Astrocyte (in vitro differentiated cells and primary cell): ENCODE measurements at regions not wholly inside any gene's neighbourhood (a gene's known extent, or its start where the extent isn't known, plus 50 kb on each side); places are given as distances from the start of the nearest gene placed in this dataset.
A peak's percentile ranks its signal among the peaks of the same experiment; 100 is the strongest.

Experiments
- DNase-seq: peaks from one replicate; pipeline ENCODE4 v3.0.0-alpha.2; 2010; ENCODE audit warnings: low read depth
- FAIRE-seq: peaks from 2 replicates; lab custom pipeline; 2011; peaks lifted over from hg19 to GRCh38; lab: Jason Lieb, UNC
- H2AFZ ChIP-seq: 2 replicates; pipeline ENCODE4 v1.6.0; 2012; ENCODE audit warnings: low read depth, low read length, inconsistent platforms
- H3K27ac ChIP-seq: 2 replicates; pipeline ENCODE4 v1.5.1; 2011; ENCODE audit warnings: low read depth, low read length, inconsistent platforms
- H3K27me3 ChIP-seq: 2 replicates; pipeline ENCODE4 v1.6.0; 2011; ENCODE audit warnings: low read length, inconsistent platforms; ENCODE audit not compliant: insufficient read depth
- H3K36me3 ChIP-seq: 2 replicates; pipeline ENCODE4 v1.5.1; 2011; ENCODE audit warnings: low read length, inconsistent platforms; ENCODE audit not compliant: insufficient read depth
- H3K4me1 ChIP-seq: 2 replicates; pipeline ENCODE4 v1.5.1; 2011; ENCODE audit warnings: low read length, inconsistent platforms; ENCODE audit not compliant: insufficient read depth
- H3K4me2 ChIP-seq: 2 replicates; pipeline ENCODE4 v1.6.0; 2012; ENCODE audit warnings: low read length, inconsistent platforms
- H3K4me3 ChIP-seq: 2 replicates; pipeline ENCODE4 v1.5.1; 2011; ENCODE audit warnings: low read depth, mild to moderate bottlenecking, low read length, inconsistent platforms; ENCODE audit not compliant: insufficient read depth
- H3K79me2 ChIP-seq: 2 replicates; pipeline ENCODE4 v1.6.0; 2012; ENCODE audit warnings: mild to moderate bottlenecking, low read length, inconsistent platforms; ENCODE audit not compliant: insufficient read depth
- H3K9ac ChIP-seq: 2 replicates; pipeline ENCODE4 v1.6.0; 2012; ENCODE audit warnings: mild to moderate bottlenecking, low read length, inconsistent platforms
- H3K9me3 ChIP-seq: 2 replicates; pipeline ENCODE4 v1.5.1; 2012; ENCODE audit warnings: low read depth, mild to moderate bottlenecking, low read length, inconsistent platforms; ENCODE audit not compliant: insufficient read depth
- H4K20me1 ChIP-seq: 2 replicates; pipeline ENCODE4 v1.6.0; 2012; ENCODE audit warnings: low read length, inconsistent platforms; ENCODE audit not compliant: insufficient read depth
- H3K27ac Mint-ChIP-seq: one replicate; pipeline ENCODE4 v1.8.0; 2021; ENCODE audit warnings: mild to moderate bottlenecking, mixed read lengths; ENCODE audit not compliant: unreplicated experiment
- H3K27me3 Mint-ChIP-seq: one replicate; pipeline ENCODE4 v1.8.0; 2021; ENCODE audit warnings: low read depth, mixed read lengths; ENCODE audit not compliant: unreplicated experiment
- H3K36me3 Mint-ChIP-seq: one replicate; pipeline ENCODE4 v1.8.0; 2021; ENCODE audit warnings: low read depth, mixed read lengths; ENCODE audit not compliant: unreplicated experiment
- H3K4me1 Mint-ChIP-seq: one replicate; pipeline ENCODE4 v1.8.0; 2021; ENCODE audit warnings: low read depth, mixed read lengths; ENCODE audit not compliant: unreplicated experiment
- H3K4me3 Mint-ChIP-seq: one replicate; pipeline ENCODE4 v1.8.0; 2021; ENCODE audit warnings: mild to moderate bottlenecking, moderate library complexity, mixed read lengths; ENCODE audit not compliant: unreplicated experiment
- H3K9me3 Mint-ChIP-seq: one replicate; pipeline ENCODE4 v1.8.0; 2021; ENCODE audit warnings: mild to moderate bottlenecking, mixed read lengths; ENCODE audit not compliant: unreplicated experiment
- EZH2 ChIP-seq: IDR thresholded peaks from 2 replicates; pipeline ENCODE4 v1.6.1; 2012; ENCODE audit warnings: mild to moderate bottlenecking, low read length, inconsistent platforms; ENCODE audit not compliant: insufficient read depth
- TF ChIP-seq, protein P1 (sequence below): IDR thresholded peaks from 2 replicates; pipeline ENCODE4 v1.5.1; 2011; ENCODE audit warnings: low read depth, mild to moderate bottlenecking, inconsistent platforms, low read length, moderate library complexity; ENCODE audit not compliant: insufficient read depth

DNA sequence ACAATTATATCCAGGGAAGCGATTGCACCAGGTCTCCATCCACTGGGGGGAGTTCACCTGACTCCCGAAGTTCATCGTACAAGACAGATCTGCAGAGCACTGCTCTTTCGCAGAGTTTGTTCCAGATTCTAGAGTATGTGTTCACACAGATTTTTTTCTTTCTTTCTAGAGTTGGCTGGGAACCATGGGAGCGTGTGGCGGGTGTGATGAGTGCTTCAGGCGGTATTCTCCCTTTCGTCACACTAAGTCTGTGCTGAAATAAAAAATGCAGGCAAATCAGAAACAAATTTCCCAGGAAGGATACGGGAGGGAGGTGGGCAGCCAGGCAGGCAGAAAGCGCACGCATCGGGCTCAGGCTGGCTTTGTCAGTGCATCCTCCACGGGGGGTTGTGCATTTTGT lies 129.8 kb upstream of the SOX11 start:
- FAIRE-seq: no peak
- peak; percentile 14 for DNase-seq
- Mint-ChIP-seq H3K27ac (no peak overlapping the region), H3K4me3 (no peak overlapping the region), H3K36me3 (no peaks in the 10 kb centered on the region), H3K27me3 (no peaks in the 10 kb centered on the region), H3K4me1 (no peaks in the 10 kb centered on the region), H3K9me3 (no peaks in the 10 kb centered on the region)
- H3K4me2 ChIP-seq: no peak overlapping the region
- no peak overlapping the region for H3K27ac ChIP-seq
- no peaks in the 10 kb centered on the region for H3K36me3 ChIP-seq
- no peaks in the 10 kb centered on the region for H3K9me3 ChIP-seq
- no peak overlapping the region for H2AFZ ChIP-seq
- H3K4me3 ChIP-seq: no peak overlapping the region
- no peak overlapping the region for H3K9ac ChIP-seq
- H4K20me1 ChIP-seq: no peaks in the 10 kb centered on the region
- no peaks in the 10 kb centered on the region for H3K27me3 ChIP-seq
- peaks cover 9% of the 10 kb centered on the region for H3K4me1 ChIP-seq
- no peak for TF ChIP-seq EZH2
- TF ChIP-seq, protein P1, sequence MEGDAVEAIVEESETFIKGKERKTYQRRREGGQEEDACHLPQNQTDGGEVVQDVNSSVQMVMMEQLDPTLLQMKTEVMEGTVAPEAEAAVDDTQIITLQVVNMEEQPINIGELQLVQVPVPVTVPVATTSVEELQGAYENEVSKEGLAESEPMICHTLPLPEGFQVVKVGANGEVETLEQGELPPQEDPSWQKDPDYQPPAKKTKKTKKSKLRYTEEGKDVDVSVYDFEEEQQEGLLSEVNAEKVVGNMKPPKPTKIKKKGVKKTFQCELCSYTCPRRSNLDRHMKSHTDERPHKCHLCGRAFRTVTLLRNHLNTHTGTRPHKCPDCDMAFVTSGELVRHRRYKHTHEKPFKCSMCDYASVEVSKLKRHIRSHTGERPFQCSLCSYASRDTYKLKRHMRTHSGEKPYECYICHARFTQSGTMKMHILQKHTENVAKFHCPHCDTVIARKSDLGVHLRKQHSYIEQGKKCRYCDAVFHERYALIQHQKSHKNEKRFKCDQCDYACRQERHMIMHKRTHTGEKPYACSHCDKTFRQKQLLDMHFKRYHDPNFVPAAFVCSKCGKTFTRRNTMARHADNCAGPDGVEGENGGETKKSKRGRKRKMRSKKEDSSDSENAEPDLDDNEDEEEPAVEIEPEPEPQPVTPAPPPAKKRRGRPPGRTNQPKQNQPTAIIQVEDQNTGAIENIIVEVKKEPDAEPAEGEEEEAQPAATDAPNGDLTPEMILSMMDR: no peak
- H3K79me2 ChIP-seq: no peaks in the 10 kb centered on the region

DNA sequence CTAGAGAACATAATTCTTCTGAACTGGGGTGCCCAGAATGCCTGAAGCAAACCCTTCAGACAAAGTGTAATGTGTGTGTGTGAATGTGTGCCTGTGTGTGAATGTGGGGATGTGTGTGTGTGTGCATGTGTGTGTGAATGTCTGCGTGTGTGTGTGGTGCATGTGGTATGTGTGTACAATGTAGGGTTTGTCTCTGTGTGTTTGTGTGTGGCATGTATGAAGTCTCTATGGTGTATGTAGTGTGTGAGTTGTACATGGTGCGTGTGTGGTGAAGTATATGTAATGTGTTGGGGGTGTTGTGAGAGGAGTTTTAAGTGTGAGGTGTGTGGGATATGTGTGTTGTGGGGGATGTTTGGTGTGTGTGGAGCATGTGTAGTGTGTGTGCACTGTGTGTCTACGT lies 129.3 kb upstream of the SOX11 start:
- Histone ChIP-seq H3K9ac (no peak overlapping the region), H3K36me3 (no peaks in the 10 kb centered on the region), H2AFZ (no peak overlapping the region), H3K9me3 (no peaks in the 10 kb centered on the region), H3K4me2 (no peak overlapping the region), H3K79me2 (no peaks in the 10 kb centered on the region), H3K27ac (no peak overlapping the region), H3K4me1 (peaks cover 9% of the 10 kb centered on the region), H3K4me3 (no peak overlapping the region), H4K20me1 (no peaks in the 10 kb centered on the region), H3K27me3 (no peaks in the 10 kb centered on the region)
- no peaks in the 10 kb centered on the region for H3K4me1 Mint-ChIP-seq
- no peaks in the 10 kb centered on the region for H3K36me3 Mint-ChIP-seq
- no peaks in the 10 kb centered on the region for H3K9me3 Mint-ChIP-seq
- no peaks in the 10 kb centered on the region for H3K27me3 Mint-ChIP-seq
- H3K27ac Mint-ChIP-seq: no peak overlapping the region
- TF ChIP-seq EZH2: no peak
- TF ChIP-seq, protein P1: no peak
- no peak overlapping the region for H3K4me3 Mint-ChIP-seq
- FAIRE-seq (no peak), DNase-seq (no peak)

GRCh38 chr2:5563411-5563810 lies 128.8 kb upstream of the SOX11 start:
- no peaks in the 10 kb centered on the region for H4K20me1 ChIP-seq
- no peaks in the 10 kb centered on the region for H3K79me2 ChIP-seq
- no peak overlapping the region for H2AFZ ChIP-seq
- no peaks in the 10 kb centered on the region for H3K9me3 ChIP-seq
- FAIRE-seq (no peak), DNase-seq (no peak)
- no peaks in the 10 kb centered on the region for H3K36me3 ChIP-seq
- no peak overlapping the region for H3K27ac ChIP-seq
- no peaks in the 10 kb centered on the region for H3K27me3 Mint-ChIP-seq
- no peaks in the 10 kb centered on the region for H3K27me3 ChIP-seq
- no peaks in the 10 kb centered on the region for H3K9me3 Mint-ChIP-seq
- TF ChIP-seq, protein P1: no peak
- TF ChIP-seq EZH2: no peak
- H3K4me2 ChIP-seq: no peak overlapping the region
- no peak overlapping the region for H3K27ac Mint-ChIP-seq
- H3K4me1 ChIP-seq: peaks cover 9% of the 10 kb centered on the region
- H3K4me3 Mint-ChIP-seq: no peak overlapping the region
- no peak overlapping the region for H3K4me3 ChIP-seq
- H3K36me3 Mint-ChIP-seq: no peaks in the 10 kb centered on the region
- no peak overlapping the region for H3K9ac ChIP-seq
- H3K4me1 Mint-ChIP-seq: no peaks in the 10 kb centered on the region
